EL (cell line): ENCODE measurements at regions not wholly inside any gene's neighbourhood (a gene's known extent, or its start where the extent isn't known, plus 50 kb on each side); places are given as distances from the start of the nearest gene placed in this dataset.
"Not testable (repeated sequence)": the region's sequence is repeated elsewhere in the genome, so short reads cannot be mapped to it uniquely, and the experiment has no call there.

Experiments
- DNase-seq: peaks from one replicate; pipeline ENCODE4 v3.0.0-alpha.2; 2016

- DNase-seq: no peak
These were observed 117.4 kb upstream of the DNAJC10 start for GRCh38 chr2:182598626-182599025.

GRCh38 chr2:182605166-182605565 lies 110.9 kb upstream of the DNAJC10 start:
- DNase-seq: peak; percentile 18

GRCh38 chr2:182606728-182607681 lies 109.1 kb upstream of the DNAJC10 start:
- no peak for DNase-seq

GRCh38 chr2:182608181-182608845 lies 107.7 kb upstream of the DNAJC10 start:
- DNase-seq: no peak

DNA sequence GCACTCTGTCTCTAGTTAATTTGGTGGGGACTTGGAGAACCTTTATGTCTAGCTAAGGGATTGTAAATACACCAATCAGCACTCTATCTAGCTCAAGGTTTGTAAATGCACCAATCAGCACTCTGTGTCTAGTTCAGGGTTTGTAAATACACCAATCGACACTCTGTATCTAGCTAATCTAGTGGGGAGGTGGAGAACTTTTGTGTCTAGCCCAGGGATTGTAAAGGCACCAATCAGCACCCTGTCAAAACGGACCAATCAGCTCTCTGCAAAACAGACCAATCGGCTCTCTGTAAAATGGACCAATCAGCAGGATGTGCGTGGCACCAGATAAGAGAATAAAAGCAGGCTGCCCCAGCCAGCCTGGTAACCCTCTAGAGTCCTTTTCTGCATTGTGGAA lies 107.1 kb upstream of the DNAJC10 start:
- DNase-seq: not testable (repeated sequence)

- no peak for DNase-seq
These were observed 105.8 kb upstream of the DNAJC10 start for GRCh38 chr2:182610231-182610630.

- no peak for DNase-seq
These were observed 105.0 kb upstream of the DNAJC10 start for GRCh38 chr2:182611009-182611408.

GRCh38 chr2:182615036-182615435 lies 101.0 kb upstream of the DNAJC10 start:
- DNase-seq: peak; percentile 17

DNA sequence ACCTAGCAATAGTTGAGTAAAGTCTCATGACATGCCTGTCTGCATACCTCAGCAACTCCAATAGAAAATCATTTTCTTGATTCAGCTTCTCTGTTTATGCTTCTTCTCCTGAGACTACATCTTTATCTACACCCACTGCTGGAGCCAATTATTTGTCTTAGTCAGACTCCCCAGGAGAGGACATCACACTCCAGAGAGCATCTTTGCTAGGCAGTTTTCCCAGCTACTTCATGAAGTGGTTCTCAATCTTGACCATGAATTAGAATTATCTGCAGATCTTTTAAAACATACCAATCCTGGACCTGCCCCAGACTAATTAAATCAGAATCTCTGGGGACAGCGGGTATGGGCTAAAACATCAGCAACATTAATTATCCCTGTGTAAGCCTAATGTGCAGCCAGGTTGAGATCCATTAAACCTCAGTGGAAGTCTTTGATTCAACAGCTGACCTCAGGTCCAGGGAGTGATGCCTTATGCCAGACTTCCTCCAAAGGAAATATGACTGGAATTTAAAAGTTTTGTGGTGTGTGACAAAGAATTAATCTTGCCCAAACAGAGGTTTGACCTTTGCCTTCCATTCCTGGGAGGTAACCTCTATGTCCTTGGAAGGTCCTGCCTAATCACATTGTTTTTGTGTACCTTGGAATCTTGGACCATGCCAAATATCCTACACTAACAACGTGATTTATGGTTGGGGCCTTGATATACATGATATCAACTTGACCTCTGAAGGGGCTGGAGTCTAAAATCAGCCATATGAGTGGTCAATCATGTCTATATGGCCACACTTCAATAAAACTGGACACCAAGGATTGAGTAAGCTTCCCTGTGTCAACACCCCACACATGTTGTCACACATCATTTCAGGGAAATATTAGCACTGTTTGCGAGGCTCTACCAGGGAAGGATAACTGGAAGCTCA lies 99.3 kb upstream of the DNAJC10 start:
- peak; percentile 92 for DNase-seq

GRCh38 chr2:182618672-182619079 lies 97.4 kb upstream of the DNAJC10 start:
- peak; percentile 33 for DNase-seq

DNA sequence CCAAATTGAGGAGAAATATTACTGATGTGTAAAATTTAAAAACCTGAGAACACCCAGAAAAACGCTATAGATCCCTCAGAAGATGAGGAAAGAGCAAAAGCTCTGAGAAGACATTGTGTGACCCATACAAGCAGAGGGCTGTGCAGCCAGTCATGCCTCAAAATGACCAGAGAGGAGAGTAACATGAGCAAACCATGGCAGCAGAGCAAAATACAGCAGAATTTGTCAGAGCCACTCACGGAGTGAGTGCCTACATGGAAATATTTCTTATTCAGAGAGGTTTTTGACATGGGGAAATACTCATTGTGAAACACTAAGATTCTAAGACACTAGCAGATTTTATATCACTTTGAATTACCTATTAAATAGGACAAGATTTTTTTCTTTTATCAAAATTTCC lies 96.8 kb upstream of the DNAJC10 start:
- no peak for DNase-seq

DNA sequence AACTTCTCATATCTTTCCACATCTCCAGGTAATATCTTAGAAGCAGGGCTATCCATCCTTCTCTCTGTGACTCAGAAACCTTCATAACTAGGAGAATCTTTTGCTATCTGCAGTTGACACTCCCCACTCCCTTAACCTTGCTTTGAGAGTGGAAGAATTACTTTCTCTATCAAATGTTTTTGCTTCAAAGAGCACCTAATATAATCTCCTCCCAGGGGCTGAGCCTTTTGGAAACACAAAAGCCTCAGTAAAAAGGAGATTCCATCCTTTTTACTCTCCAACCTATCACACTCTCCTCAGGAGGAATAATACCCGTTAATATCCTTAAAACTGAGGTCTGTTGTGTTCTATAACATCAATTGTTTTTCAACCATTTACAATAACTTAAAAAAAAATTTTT lies 94.9 kb upstream of the DNAJC10 start:
- no peak for DNase-seq

GRCh38 chr2:182621810-182622209 lies 94.2 kb upstream of the DNAJC10 start:
- DNase-seq: no peak

- DNase-seq: no peak
These were observed 93.8 kb upstream of the DNAJC10 start for GRCh38 chr2:182622231-182622630.

DNA sequence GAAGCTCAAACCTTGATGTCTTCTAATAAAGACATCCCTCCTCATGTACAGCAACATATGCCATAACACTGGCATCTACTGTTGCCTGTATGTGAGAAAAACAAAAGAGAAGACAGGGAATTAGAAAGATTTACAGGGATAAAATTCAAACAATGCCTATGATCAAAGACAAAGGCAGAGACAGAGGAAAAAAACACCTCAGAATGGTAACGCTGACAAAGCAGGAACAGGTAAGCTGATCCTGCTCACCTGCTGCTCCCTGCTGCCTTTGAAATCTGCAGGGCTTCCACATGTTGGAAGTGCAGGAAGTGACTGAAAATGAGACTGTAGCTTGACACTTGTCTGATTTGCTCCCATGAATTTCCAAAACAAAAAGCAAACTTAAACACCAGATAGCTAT lies 90.2 kb upstream of the DNAJC10 start:
- DNase-seq: no peak

DNA sequence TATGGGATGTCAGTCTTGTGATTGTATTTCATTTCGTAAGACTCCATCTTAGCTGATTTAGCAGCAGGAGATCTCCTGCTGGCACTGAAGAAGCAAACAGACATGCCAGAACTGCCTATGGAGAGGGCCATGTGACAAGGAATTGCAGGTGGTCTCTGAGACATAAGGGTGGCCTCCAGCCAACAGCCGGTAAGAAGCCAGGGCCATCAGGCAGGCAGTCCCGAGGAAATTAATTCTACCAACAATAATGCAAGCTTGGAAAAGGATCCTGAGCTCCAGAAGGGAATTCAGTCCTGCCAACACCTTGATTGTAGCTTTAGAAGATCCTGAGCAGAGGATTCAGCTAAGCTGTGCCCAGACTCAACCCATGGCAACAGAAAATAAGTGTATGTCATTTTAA lies 87.1 kb upstream of the DNAJC10 start:
- no peak for DNase-seq

DNA sequence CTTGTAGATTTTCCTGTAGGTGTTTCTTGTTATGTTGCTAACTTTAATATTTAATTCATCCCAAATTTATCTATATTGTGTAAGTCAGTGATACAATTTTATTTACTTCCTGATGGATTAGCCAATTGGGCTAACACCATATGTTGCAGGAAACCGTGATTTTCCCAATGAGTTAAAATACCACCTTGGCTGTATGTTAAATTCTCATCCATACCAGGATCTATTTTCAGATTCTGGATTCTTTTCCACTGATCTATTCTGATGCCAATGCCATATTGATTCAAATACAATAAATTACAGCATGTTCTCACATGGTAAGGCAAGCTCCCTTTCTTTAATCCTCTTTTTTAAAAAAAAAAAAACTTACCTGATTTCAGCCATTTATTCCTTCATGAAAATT lies 85.8 kb upstream of the DNAJC10 start:
- no peak for DNase-seq

- no peak for DNase-seq
These were observed 84.8 kb upstream of the DNAJC10 start for GRCh38 chr2:182631299-182631698.

DNA sequence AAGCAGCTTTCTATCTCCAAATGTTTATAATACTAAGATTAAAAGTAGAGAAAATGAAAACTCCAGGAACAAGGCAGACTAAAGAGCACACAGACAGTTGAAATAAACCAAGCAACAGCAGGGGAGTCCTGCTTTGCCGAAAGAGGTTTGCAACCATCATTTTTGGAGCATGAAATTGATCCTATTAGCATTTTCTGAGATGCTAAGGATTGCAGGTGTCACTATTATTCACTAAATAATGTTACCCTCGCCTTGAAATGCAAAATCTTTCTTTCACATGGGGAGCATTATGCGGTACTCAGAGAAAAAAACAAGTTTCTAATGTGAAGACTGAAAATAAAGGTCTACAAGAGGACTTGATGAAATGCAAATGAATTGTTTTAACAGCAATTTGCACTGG lies 81.7 kb upstream of the DNAJC10 start:
- no peak for DNase-seq

- peak; percentile 31 for DNase-seq
These were observed 79.4 kb upstream of the DNAJC10 start for GRCh38 chr2:182636699-182637098.

- no peak for DNase-seq
These were observed 77.4 kb upstream of the DNAJC10 start for GRCh38 chr2:182638667-182639066.

- no peak for DNase-seq
These were observed 76.1 kb upstream of the DNAJC10 start for GRCh38 chr2:182639971-182640370.

GRCh38 chr2:182642328-182642727 lies 73.7 kb upstream of the DNAJC10 start:
- DNase-seq: peak; percentile 60
